T-cell (primary cell): ENCODE measurements at regions not wholly inside any gene's neighbourhood (a gene's known extent, or its start where the extent isn't known, plus 50 kb on each side); places are given as distances from the start of the nearest gene placed in this dataset.

ENCODE experiments used
- ATAC-seq, 4 experiments: fragments of 200-7000 bp in 3 of 4; fragments of 150-1000 bp in 1 of 4; cut with Tn5 transposase; replicated peaks in 1 of 4; 1 replicate in 3 of 4; 2 replicates in 1 of 4; pipeline ENCODE4 v1.10.0; 2021; ENCODE audit warnings: moderate library complexity in 3 of 4, mild to moderate bottlenecking in 2 of 4, moderate number of reproducible peaks in 1 of 4
- CTCF ChIA-PET, 2 donors: fragments of 300-600 bp; sonication (Branson Sonifier 250); formaldehyde crosslinking; loops; one replicate each; lab custom pipeline; 2022; ENCODE audit warnings: antibody characterized with exemption in 2 of 2; lab: Charles Lee
- POLR2A ChIA-PET, 2 donors: fragments of 300-600 bp; sonication (Branson Sonifier 250); formaldehyde crosslinking; loops; one replicate each; lab custom pipeline; 2022; ENCODE audit warnings: antibody characterized with exemption in 2 of 2; lab: Charles Lee
- DNase-seq, 35 experiments: peaks; one replicate each; pipeline versions ENCODE4 v3.0.0 to v3.0.0-alpha.2; 2013 to 2023
- H3K27ac ChIP-seq: one replicate; pipeline ENCODE4 v1.5.1; 2013; ENCODE audit warnings: low read length
- H3K27me3 ChIP-seq, 2 experiments: replicated peaks in 1 of 2; 1 replicate in 1 of 2; 2 replicates in 1 of 2; pipeline versions ENCODE4 v1.6.1 to v1.7.0; 2013; ENCODE audit warnings: low read length in 1 of 2, mixed read lengths in 1 of 2; ENCODE audit not compliant: control insufficient read depth in 2 of 2, insufficient read depth in 2 of 2; ENCODE audit errors: extremely low read depth in 1 of 2
- H3K36me3 ChIP-seq, 2 donors: 1 replicate in 1 of 2; 2 replicates in 1 of 2; pipeline versions ENCODE4 v1.6.1 to v1.7.0; 2013; ENCODE audit warnings: low read length in 1 of 2; ENCODE audit not compliant: control insufficient read depth in 2 of 2, insufficient read depth in 1 of 2; ENCODE audit errors: extremely low read depth in 1 of 2
- H3K4me1 ChIP-seq, 2 experiments: 1 replicate in 1 of 2; 2 replicates in 1 of 2; pipeline versions ENCODE4 v1.6.1 to v1.7.0; 2013; ENCODE audit warnings: low read length in 2 of 2, mixed read lengths in 1 of 2; ENCODE audit not compliant: insufficient read depth in 2 of 2, control insufficient read depth in 1 of 2; ENCODE audit errors: extremely low read depth in 1 of 2
- H3K4me3 ChIP-seq, 2 donors: 1 replicate in 1 of 2; 2 replicates in 1 of 2; pipeline versions ENCODE4 v1.5.1 to v1.7.0; 2013; ENCODE audit warnings: mild to moderate bottlenecking in 2 of 2, low read length in 1 of 2, moderate library complexity in 1 of 2; ENCODE audit not compliant: control insufficient read depth in 1 of 2; ENCODE audit errors: extremely low read depth in 1 of 2
- H3K9me3 ChIP-seq: 2 replicates; pipeline ENCODE4 v1.7.0; 2013
- H3K27ac Mint-ChIP-seq, 2 donors: one replicate each; pipeline ENCODE4 v1.8.0; 2020 to 2021; ENCODE audit warnings: mild to moderate bottlenecking in 2 of 2, mixed read lengths in 2 of 2
- H3K27me3 Mint-ChIP-seq, 2 donors: one replicate each; pipeline ENCODE4 v1.8.0; 2021 to 2022; ENCODE audit warnings: mixed read lengths in 2 of 2
- H3K36me3 Mint-ChIP-seq: one replicate; pipeline ENCODE4 v1.8.0; 2021; ENCODE audit warnings: mixed read lengths
- H3K4me1 Mint-ChIP-seq, 3 donors: one replicate each; pipeline ENCODE4 v1.8.0; 2020 to 2022; ENCODE audit warnings: mixed read lengths in 3 of 3, mild to moderate bottlenecking in 1 of 3
- H3K4me3 Mint-ChIP-seq, 3 donors: one replicate each; pipeline ENCODE4 v1.8.0; 2020 to 2022; ENCODE audit warnings: mild to moderate bottlenecking in 3 of 3, mixed read lengths in 3 of 3, moderate library complexity in 3 of 3
- H3K9me3 Mint-ChIP-seq, 3 donors: one replicate each; pipeline ENCODE4 v1.8.0; 2020 to 2022; ENCODE audit warnings: mixed read lengths in 3 of 3
- WGBS: methylation state at CpG from one replicate; pipeline ENCODE4 v1.1.5; 2013; ENCODE audit warnings: missing lambda C conversion rate; ENCODE audit not compliant: insufficient coverage; 5-methylcytosine and 5-hydroxymethylcytosine counted together

DNA sequence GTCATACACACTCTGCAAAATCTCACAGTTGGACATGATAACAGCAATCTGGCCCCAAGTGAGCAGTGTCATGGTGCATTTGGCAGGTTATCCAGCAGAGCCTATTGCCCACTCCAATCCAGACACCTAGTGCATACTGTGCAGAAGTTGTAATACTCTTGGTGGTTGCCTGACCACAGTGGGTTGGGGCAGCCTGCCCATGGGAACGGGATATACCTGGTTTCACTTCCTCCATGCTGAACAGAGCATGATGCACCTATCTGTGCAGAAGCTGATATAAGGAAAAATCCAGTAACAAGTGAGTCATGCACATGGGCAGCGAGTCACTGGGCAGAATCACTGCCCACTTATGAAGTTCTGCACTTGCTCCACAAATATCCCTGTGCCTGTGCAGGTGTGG lies 105.3 kb upstream of the IGSF1 start:
- CTCF ChIA-PET = no interaction called here
- H3K9me3 Mint-ChIP-seq = peaks cover 0 to 3% (median 0%) of the 10 kb centered on the region in 3 donors
- no peaks in the 10 kb centered on the region for H3K36me3 Mint-ChIP-seq
- peaks cover 0 to 41% of the 10 kb centered on the region in 2 donors for H3K27me3 Mint-ChIP-seq
- H3K36me3 ChIP-seq = no peaks in the 10 kb centered on the region
- H3K4me1 ChIP-seq = no peaks in the 10 kb centered on the region
- no peak overlapping the region for H3K27ac ChIP-seq
- POLR2A ChIA-PET = interaction anchor here in 1 of 2 donors (0.6 kb wide), 1 partner anchor 9 kb away, joined by 3 read pairs; no protein-coding TSS in a partner anchor
- no peak overlapping the region for H3K4me3 Mint-ChIP-seq
- no peaks in the 10 kb centered on the region for H3K4me1 Mint-ChIP-seq
- no peak overlapping the region for H3K27ac Mint-ChIP-seq
- ATAC-seq (no peak), DNase-seq (no peak)
- no peaks in the 10 kb centered on the region for H3K27me3 ChIP-seq
- no peaks in the 10 kb centered on the region for H3K9me3 ChIP-seq
- WGBS = no CpG with 5 or more reads among the region's 2 CpGs
- no peak overlapping the region for H3K4me3 ChIP-seq

DNA sequence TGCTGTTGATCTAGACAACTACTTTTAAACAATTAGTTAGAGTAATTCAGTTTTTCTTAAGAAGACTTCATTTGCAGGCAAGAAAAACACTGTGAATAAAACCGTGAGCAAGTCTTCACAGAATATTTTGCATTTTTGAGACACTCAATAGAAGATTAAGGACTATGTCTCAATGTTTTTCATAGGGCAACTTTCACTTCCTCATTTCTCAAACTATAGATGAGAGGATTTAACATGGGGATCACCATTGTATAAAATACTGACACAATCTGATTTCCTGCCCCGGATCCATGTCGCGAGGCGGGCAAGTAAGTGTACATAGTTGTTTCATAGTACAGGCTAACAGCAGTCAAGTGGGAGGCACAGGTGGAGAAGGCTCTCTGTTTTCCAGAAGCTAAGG lies 108.8 kb upstream of the IGSF1 start:
- ChIA-PET POLR2A (no interaction called here), CTCF (no interaction called here)
- Mint-ChIP-seq H3K9me3 (no peaks in the 10 kb centered on the region), H3K4me1 (no peaks in the 10 kb centered on the region), H3K27ac (no peak overlapping the region), H3K4me3 (no peak overlapping the region), H3K27me3 (peaks cover 0 to 40% of the 10 kb centered on the region in 2 donors), H3K36me3 (no peaks in the 10 kb centered on the region)
- H3K4me3 ChIP-seq = no peak overlapping the region
- WGBS = no CpG with 5 or more reads among the region's 5 CpGs
- no peak for DNase-seq
- no peak overlapping the region for H3K27ac ChIP-seq
- ATAC-seq = no peak
- no peaks in the 10 kb centered on the region for H3K4me1 ChIP-seq
- H3K27me3 ChIP-seq = no peaks in the 10 kb centered on the region
- no peaks in the 10 kb centered on the region for H3K9me3 ChIP-seq
- no peaks in the 10 kb centered on the region for H3K36me3 ChIP-seq

DNA sequence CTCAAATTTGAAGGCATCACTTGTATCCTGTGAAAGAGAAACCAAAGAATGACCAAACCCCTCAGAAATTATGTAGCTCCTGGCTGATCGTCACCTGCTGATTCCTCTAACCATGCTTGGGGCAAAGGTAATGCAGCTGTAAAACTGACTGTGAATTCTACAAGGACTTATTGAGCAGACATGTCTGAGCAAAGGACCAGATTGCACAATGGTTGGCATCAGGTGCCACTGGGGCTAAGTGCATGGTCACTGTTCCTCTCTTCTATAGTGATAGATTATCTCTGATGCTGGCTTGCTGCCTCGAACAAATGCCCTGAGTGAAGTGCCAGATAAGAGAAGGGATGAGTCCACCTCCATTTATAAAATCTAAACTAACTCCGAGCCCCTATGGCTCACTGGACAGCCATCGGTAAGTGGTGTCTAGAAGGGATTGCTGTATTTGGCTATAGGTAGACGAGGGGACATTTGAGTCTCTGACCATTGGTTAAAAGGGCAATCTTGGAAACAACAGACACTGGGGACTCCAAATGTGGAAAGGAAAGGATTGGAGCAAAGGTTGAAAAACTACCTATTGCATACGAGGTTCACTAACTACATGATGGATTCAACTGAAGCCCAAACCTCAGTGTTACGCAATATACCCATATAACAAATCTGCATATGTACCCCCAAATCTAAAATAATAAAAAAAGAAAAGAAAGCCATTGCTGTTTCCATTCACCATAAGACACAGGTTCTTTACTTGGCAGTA lies 110.7 kb upstream of the IGSF1 start:
- H3K27me3 Mint-ChIP-seq = peaks cover 0 to 35% of the 10 kb centered on the region in 2 donors

DNA sequence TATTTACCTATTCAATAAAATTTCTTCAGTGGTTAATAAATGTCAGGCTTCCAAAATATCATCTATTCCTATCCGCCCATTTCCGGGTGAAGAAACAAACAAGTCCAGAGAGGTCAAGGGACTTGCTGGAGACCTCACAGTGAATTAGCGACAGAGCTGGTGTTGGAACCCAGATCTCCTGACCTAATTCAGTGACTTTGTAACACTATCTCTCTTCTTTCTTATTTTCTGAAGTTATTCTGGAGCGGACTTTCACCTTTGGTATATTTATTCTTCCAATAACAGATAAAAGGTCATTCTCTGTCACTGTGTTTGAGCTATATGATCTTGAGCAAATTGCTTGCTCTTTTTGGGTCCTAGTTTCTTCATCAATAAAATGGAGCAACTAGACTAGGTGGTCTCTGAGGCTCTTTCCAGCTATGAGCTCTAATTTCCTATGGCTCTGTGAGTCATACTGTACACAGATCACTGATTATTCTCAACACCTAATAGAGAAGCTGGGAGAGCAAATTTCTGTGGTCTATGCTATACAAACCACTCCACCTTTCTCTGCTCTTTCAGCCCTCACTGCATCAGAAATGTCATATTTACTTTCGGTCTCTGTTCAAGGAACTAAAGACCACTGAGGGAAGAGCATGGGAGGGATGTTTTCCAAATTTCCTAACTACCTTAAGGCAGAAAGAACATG lies 113.2 kb upstream of the IGSF1 start:
- H3K27ac Mint-ChIP-seq = no peak overlapping the region
- H3K27me3 Mint-ChIP-seq = peaks cover 0 to 32% of the 10 kb centered on the region in 2 donors
- Histone ChIP-seq H3K27me3 (no peaks in the 10 kb centered on the region), H3K36me3 (no peaks in the 10 kb centered on the region), H3K4me1 (no peaks in the 10 kb centered on the region), H3K4me3 (no peak overlapping the region), H3K27ac (no peak overlapping the region), H3K9me3 (no peaks in the 10 kb centered on the region)
- H3K4me1 Mint-ChIP-seq = no peaks in the 10 kb centered on the region
- ATAC-seq (no peak), DNase-seq (no peak)
- H3K4me3 Mint-ChIP-seq = no peak overlapping the region
- CTCF ChIA-PET = no interaction called here
- POLR2A ChIA-PET = no interaction called here
- no CpG with 5 or more reads among the region's 5 CpGs for WGBS
- no peaks in the 10 kb centered on the region for H3K36me3 Mint-ChIP-seq
- H3K9me3 Mint-ChIP-seq = no peaks in the 10 kb centered on the region

More for the DNA sequence above, 110.7 kb upstream of the IGSF1 start:
- Histone ChIP-seq H3K36me3 (no peaks in the 10 kb centered on the region), H3K4me1 (no peaks in the 10 kb centered on the region), H3K9me3 (no peaks in the 10 kb centered on the region), H3K27ac (no peak overlapping the region), H3K4me3 (no peak overlapping the region), H3K27me3 (no peaks in the 10 kb centered on the region)
- CTCF ChIA-PET = no interaction called here
- DNase-seq (no peak), ATAC-seq (no peak)
- POLR2A ChIA-PET = no interaction called here
- WGBS = 80% methylated on average over 1 of the region's 7 CpGs
- no peak overlapping the region for H3K27ac Mint-ChIP-seq
- no peaks in the 10 kb centered on the region for H3K9me3 Mint-ChIP-seq
- no peaks in the 10 kb centered on the region for H3K36me3 Mint-ChIP-seq
- no peaks in the 10 kb centered on the region for H3K4me1 Mint-ChIP-seq
- H3K4me3 Mint-ChIP-seq = no peak overlapping the region

DNA sequence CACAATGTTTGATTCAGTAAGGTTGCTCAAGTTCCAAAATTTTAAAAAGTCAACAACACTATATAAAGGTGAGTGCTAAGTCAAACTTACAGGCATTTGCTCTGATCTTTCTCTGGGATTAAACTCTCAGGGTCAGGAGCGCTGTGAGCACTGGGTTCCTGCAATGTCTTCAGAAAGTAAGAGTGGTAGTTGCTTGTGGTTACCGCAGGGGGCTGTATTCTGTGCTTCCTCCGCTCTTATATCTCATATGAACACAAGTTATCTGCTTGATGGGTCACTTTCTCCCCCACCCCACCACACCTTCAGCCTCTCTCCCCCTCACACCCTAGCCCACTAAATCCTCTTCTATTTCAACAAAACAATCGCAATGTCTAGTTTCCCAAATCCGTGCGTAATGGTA lies 116.4 kb upstream of the IGSF1 start:
- no CpG with 5 or more reads among the region's 6 CpGs for WGBS
- Histone ChIP-seq H3K27ac (no peak overlapping the region), H3K4me1 (no peaks in the 10 kb centered on the region), H3K27me3 (no peaks in the 10 kb centered on the region), H3K9me3 (no peaks in the 10 kb centered on the region), H3K4me3 (no peak overlapping the region), H3K36me3 (no peaks in the 10 kb centered on the region)
- ATAC-seq = no peak
- Mint-ChIP-seq H3K27ac (no peak overlapping the region), H3K4me1 (no peaks in the 10 kb centered on the region), H3K36me3 (no peaks in the 10 kb centered on the region), H3K27me3 (peaks cover 0 to 20% of the 10 kb centered on the region in 2 donors), H3K4me3 (no peak overlapping the region), H3K9me3 (no peaks in the 10 kb centered on the region)
- CTCF ChIA-PET = no interaction called here
- POLR2A ChIA-PET = no interaction called here
- DNase-seq = no peak

DNA sequence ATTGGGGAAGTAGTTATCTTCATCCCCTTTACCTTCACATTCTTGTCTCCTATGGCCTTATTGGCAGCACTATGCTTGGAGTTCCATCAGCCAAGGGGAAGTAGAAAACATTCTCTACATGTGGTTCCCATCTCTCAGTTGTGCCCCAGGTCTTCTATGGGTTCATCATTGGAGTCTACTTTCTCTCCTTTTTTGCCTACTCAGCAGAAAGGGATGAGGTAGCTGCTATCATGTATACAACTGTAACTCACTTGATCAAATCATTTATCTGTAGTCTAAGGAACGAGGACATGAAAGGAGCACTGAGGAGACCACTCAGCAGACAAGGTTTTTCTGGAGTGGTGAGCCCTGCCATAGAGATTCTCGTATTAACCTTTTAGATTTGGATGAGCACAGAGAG lies 119.0 kb upstream of the OR13H1 start:
- no peak overlapping the region for H3K27ac Mint-ChIP-seq
- no peaks in the 10 kb centered on the region for H3K4me1 Mint-ChIP-seq
- no peaks in the 10 kb centered on the region for H3K27me3 ChIP-seq
- no peak overlapping the region for H3K4me3 ChIP-seq
- H3K9me3 ChIP-seq = no peaks in the 10 kb centered on the region
- H3K4me3 Mint-ChIP-seq = no peak overlapping the region
- ChIA-PET CTCF (no interaction called here), POLR2A (no interaction called here)
- no peaks in the 10 kb centered on the region for H3K9me3 Mint-ChIP-seq
- no peak for ATAC-seq
- WGBS = no CpG with 5 or more reads among the region's 2 CpGs
- peaks cover 0 to 34% of the 10 kb centered on the region in 2 donors for H3K27me3 Mint-ChIP-seq
- no peak overlapping the region for H3K27ac ChIP-seq
- DNase-seq = no peak
- H3K36me3 ChIP-seq = no peaks in the 10 kb centered on the region
- no peaks in the 10 kb centered on the region for H3K36me3 Mint-ChIP-seq
- no peaks in the 10 kb centered on the region for H3K4me1 ChIP-seq
